A673 (cell line): ENCODE measurements at regions not wholly inside any gene's neighbourhood (a gene's known extent, or its start where the extent isn't known, plus 50 kb on each side); places are given as distances from the start of the nearest gene placed in this dataset.

Experiments
- BruUV-seq: library from RNA; stranded (reverse); fragments of 400-500 nt; replicated peaks from 2 replicates; lab custom pipeline; 2021; lab: Mats Ljungman, UMichigan
- CTCF ChIA-PET: fragments of 300-600 bp; sonication (Branson Sonifier 250); formaldehyde crosslinking; loops from one replicate; lab custom pipeline; 2022; ENCODE audit warnings: antibody characterized with exemption; lab: Charles Lee
- POLR2A ChIA-PET: fragments of 300-600 bp; sonication (Branson Sonifier 250); formaldehyde crosslinking; loops from one replicate; lab custom pipeline; 2022; ENCODE audit warnings: antibody characterized with exemption; ENCODE audit not compliant: low non-redundant PET; lab: Charles Lee
- DNase-seq: peaks from one replicate; pipeline ENCODE4 v3.0.0-alpha.2; 2015; ENCODE audit warnings: low spot score
- H3K27ac ChIP-seq: fragments of 200-600 bp; sonication (generic); 2 replicates; pipeline ENCODE4 v1.5.1; 2016; ENCODE audit warnings: mixed run types, low read depth, mild to moderate bottlenecking, mixed read lengths, antibody characterized with exemption, low read length; ENCODE audit not compliant: poor library complexity, severe bottlenecking
- H3K27me3 ChIP-seq: fragments of 200-600 bp; sonication (generic); replicated peaks from 2 replicates; pipeline ENCODE4 v1.6.1; 2017; ENCODE audit warnings: mixed run types, low read depth, mild to moderate bottlenecking, mixed read lengths, antibody characterized with exemption, low read length; ENCODE audit not compliant: insufficient read depth, poor library complexity
- H3K36me3 ChIP-seq: fragments of 200-600 bp; sonication (generic); 2 replicates; pipeline ENCODE4 v1.6.1; 2016; ENCODE audit warnings: mixed run types, mild to moderate bottlenecking, mixed read lengths, antibody characterized with exemption, low read length; ENCODE audit not compliant: insufficient read depth, poor library complexity, severe bottlenecking
- H3K4me1 ChIP-seq: fragments of 200-600 bp; sonication (generic); 2 replicates; pipeline ENCODE4 v1.6.1; 2017; ENCODE audit warnings: mixed run types, mild to moderate bottlenecking, mixed read lengths, antibody characterized with exemption, low read length; ENCODE audit not compliant: insufficient read depth, poor library complexity, severe bottlenecking
- H3K4me3 ChIP-seq: fragments of 200-600 bp; sonication (generic); 2 replicates; pipeline ENCODE4 v1.5.1; 2016; ENCODE audit warnings: low read depth, mixed run types, mild to moderate bottlenecking, mixed read lengths, low read length; ENCODE audit not compliant: poor library complexity, severe bottlenecking
- H3K9me3 ChIP-seq: fragments of 200-600 bp; sonication (generic); 2 replicates; pipeline ENCODE4 v1.6.1; 2016; ENCODE audit warnings: mixed run types, low read depth, mild to moderate bottlenecking, mixed read lengths, antibody characterized with exemption, low read length; ENCODE audit not compliant: poor library complexity, severe bottlenecking
- CTCF ChIP-seq: fragments of 300-800, 200-600 bp; sonication (generic); conservative IDR thresholded peaks from 2 replicates; pipeline ENCODE4 v1.5.1; 2017; ENCODE audit warnings: low read depth, mild to moderate bottlenecking, antibody characterized with exemption, low read length, moderate library complexity, mixed read lengths
- EZH2 ChIP-seq: fragments of 200-600 bp; sonication (generic); IDR thresholded peaks from 2 replicates; pipeline ENCODE4 v1.6.1; 2017; ENCODE audit warnings: borderline replicate concordance, low read depth, mild to moderate bottlenecking, mixed read lengths, antibody characterized with exemption, low read length; ENCODE audit not compliant: poor library complexity, severe bottlenecking
- intact Hi-C: fragments of 100-400 bp; cut with micrococcal nuclease; formaldehyde crosslinking; loops from one replicate; pipeline ENCODE4 v1.10.0; 2022; ENCODE audit not compliant: unreplicated experiment

GRCh38 chr4:81650606-81651242 is 179.0 kb upstream of the RASGEF1B start:
- Histone ChIP-seq H3K27ac (no peak overlapping the region), H3K4me1 (no peaks in the 10 kb centered on the region), H3K9me3 (no peaks in the 10 kb centered on the region), H3K27me3 (no peaks in the 10 kb centered on the region), H3K4me3 (no peak overlapping the region), H3K36me3 (no peaks in the 10 kb centered on the region)
- TF ChIP-seq EZH2 (no peak), CTCF (no peak)
- no TSS peak for BruUV-seq
- intact Hi-C loops, result no loop called here
- DNase-seq, result no peak
- POLR2A ChIA-PET, result no interaction called here
- CTCF ChIA-PET, result no interaction called here

- no peak for DNase-seq
- Histone ChIP-seq H3K4me3 (no peak overlapping the region), H3K27me3 (no peaks in the 10 kb centered on the region), H3K36me3 (no peaks in the 10 kb centered on the region), H3K27ac (no peak overlapping the region), H3K4me1 (no peaks in the 10 kb centered on the region), H3K9me3 (no peaks in the 10 kb centered on the region)
- TF ChIP-seq EZH2, result no peak
- no peak for TF ChIP-seq CTCF
- POLR2A ChIA-PET, result no interaction called here
- no TSS peak for BruUV-seq
- CTCF ChIA-PET, result no interaction called here
- intact Hi-C loops, result no loop called here
These were observed 177.0 kb upstream of the RASGEF1B start for GRCh38 chr4:81648576-81649275.

DNA sequence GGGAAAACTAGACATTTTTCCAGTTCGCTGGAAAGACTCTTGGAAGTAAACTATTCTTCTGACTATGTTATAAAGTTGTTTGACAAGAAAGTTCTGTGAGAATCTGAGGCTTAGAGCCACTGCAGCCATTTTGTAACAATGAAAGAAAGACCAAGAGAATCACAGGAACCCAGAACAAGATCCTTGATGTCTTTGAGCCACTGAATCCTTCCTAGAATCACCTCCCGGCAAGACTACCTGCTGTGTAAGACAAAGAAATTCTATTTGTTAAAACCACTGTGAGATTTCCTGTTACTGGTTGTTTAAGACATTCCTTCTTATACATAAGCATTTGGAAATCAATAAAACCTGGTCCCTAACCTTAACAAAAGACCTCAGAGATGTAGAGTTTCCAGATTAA is 175.7 kb upstream of the RASGEF1B start:
- CTCF ChIA-PET, result no interaction called here
- H3K4me3 ChIP-seq, result no peak overlapping the region
- TF ChIP-seq EZH2 (no peak), CTCF (no peak)
- intact Hi-C loops, result no loop called here
- H3K36me3 ChIP-seq, result no peaks in the 10 kb centered on the region
- H3K27ac ChIP-seq, result no peak overlapping the region
- DNase-seq, result peak; percentile 40
- no peaks in the 10 kb centered on the region for H3K4me1 ChIP-seq
- H3K27me3 ChIP-seq, result no peaks in the 10 kb centered on the region
- POLR2A ChIA-PET, result interaction anchor here (0.6 kb wide), 1 partner anchor 252 kb away, joined by 3 read pairs; no protein-coding TSS in a partner anchor
- no TSS peak for BruUV-seq
- no peaks in the 10 kb centered on the region for H3K9me3 ChIP-seq
